Effector memory CD8-positive, alpha-beta T cell (primary cell): ENCODE measurements at regions not wholly inside any gene's neighbourhood (a gene's known extent, or its start where the extent isn't known, plus 50 kb on each side); places are given as distances from the start of the nearest gene placed in this dataset.

ENCODE experiments used
- ATAC-seq: fragments of 150-1000 bp; cut with Tn5 transposase; replicated peaks from 2 replicates; pipeline ENCODE4 v1.10.0; 2021; ENCODE audit warnings: mild to moderate bottlenecking, moderate library complexity
- DNase-seq, 3 experiments: peaks; one replicate each; pipeline ENCODE4 v3.0.0; 2021
- H3K27ac Mint-ChIP-seq, 2 donors: one replicate each; pipeline ENCODE4 v1.8.0; 2022; ENCODE audit warnings: mild to moderate bottlenecking in 2 of 2, mixed read lengths in 2 of 2, moderate library complexity in 2 of 2
- H3K27me3 Mint-ChIP-seq, 2 donors: one replicate each; pipeline ENCODE4 v1.8.0; 2022; ENCODE audit warnings: mixed read lengths in 2 of 2
- H3K36me3 Mint-ChIP-seq: one replicate; pipeline ENCODE4 v1.8.0; 2022; ENCODE audit warnings: mild to moderate bottlenecking, moderate library complexity, mixed read lengths; ENCODE audit not compliant: insufficient read depth
- H3K4me1 Mint-ChIP-seq, 2 donors: one replicate each; pipeline ENCODE4 v1.8.0; 2022; ENCODE audit warnings: low read depth in 2 of 2, mixed read lengths in 2 of 2
- H3K4me3 Mint-ChIP-seq, 2 donors: one replicate each; pipeline ENCODE4 v1.8.0; 2022; ENCODE audit warnings: mild to moderate bottlenecking in 2 of 2, mixed read lengths in 2 of 2, moderate library complexity in 2 of 2
- H3K9me3 Mint-ChIP-seq, 2 donors: one replicate each; pipeline ENCODE4 v1.8.0; 2022; ENCODE audit warnings: mixed read lengths in 2 of 2

- Mint-ChIP-seq H3K27ac (no peak overlapping the region), H3K36me3 (no peaks in the 10 kb centered on the region), H3K4me1 (peaks cover 0 to 6% of the 10 kb centered on the region in 2 donors), H3K27me3 (peaks cover 19 to 84% of the 10 kb centered on the region in 2 donors), H3K9me3 (no peaks in the 10 kb centered on the region), H3K4me3 (no peak overlapping the region)
- DNase-seq (no peak), ATAC-seq (no peak)
These were observed 52.0 kb upstream of the GATA5 start for GRCh38 chr20:62527781-62528180.

DNA sequence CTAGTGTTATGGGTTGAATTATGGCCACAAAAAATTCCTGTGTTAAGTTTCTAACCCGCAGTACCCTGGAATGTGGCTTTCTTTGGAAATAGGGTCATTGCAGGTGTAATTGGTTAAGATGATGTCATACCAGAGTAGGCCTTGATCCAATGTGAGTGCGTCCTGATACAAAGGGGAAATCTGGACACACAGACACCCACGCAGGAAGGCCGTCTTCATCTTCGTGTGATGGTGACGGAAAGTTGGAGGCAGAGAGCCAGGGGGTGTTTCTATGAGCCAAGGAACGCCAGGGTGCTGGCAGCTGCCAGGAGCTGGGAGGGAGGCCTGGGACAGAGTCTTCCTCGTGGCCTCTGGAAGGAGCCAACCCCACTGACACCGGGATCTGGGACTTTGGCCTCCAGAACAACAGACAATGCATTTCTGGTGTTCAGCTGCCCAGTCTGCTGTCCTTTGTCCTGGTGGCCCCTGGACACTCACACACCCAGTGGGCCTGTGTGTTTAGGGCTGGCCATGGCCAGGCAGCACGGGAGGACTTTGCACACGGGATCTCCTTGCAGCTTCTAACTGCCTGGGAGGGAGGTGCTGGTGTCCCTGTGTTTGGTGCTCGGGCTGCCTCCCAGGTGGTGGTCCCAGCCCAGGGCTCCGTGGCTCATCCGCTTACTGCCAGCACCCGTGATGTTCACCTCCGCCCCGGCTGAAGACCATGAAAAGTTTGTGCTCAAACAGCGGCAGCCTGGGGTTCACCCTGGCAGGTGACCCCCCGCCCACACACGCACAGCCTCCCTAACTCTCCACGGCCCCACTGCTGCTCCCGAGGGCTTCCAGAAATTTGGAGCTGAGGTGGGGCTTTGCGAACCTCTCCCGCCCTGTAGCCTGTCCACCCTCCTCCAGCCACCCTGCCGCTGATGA is 53.4 kb upstream of the GATA5 start:
- Mint-ChIP-seq H3K4me3 (no peak overlapping the region), H3K27me3 (peaks cover 19 to 80% of the 10 kb centered on the region in 2 donors)
- ATAC-seq = no peak

DNA sequence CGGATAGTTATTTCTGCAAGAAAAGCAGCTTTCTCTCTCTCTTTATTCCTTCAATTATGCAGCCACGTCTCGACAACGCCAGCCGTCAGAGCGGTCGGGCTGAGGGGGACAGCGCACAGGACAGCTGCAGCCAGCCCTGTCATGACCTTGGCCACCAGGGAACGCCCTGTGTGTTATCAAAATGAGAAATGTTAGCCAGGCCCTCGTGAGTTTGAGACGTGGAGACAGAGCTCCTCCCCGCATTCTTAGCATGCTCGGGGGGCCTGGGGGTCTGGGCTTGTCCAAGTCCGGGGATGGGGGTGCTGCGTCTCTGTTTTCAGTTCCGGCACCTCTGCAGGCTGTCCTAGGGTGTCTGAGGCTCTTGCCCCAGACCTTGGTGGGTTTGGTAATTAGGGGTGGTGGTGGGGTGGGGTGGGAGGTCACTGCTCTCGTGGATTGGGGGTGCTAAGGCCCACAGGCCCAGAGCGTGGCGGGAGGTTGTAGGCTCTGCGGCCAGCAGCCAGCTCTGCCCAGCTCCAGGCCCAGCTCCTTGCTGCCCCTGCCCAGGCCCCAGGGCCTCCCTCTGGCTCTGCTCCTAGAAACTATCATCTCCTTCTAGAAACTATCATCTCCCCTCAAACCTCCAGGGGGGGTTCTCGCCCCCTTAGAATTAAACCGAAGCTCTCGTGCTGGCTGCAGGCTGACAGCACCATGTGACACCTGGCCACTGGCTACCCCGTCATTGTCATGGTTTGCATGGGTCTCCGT is 54.3 kb upstream of the GATA5 start:
- H3K27me3 Mint-ChIP-seq = peaks cover 19 to 80% of the 10 kb centered on the region in 2 donors
- H3K27ac Mint-ChIP-seq = no peak overlapping the region
- DNase-seq (no peak), ATAC-seq (no peak)
- no peaks in the 10 kb centered on the region for H3K36me3 Mint-ChIP-seq
- no peaks in the 10 kb centered on the region for H3K9me3 Mint-ChIP-seq
- H3K4me1 Mint-ChIP-seq = no peaks in the 10 kb centered on the region
- H3K4me3 Mint-ChIP-seq = no peak overlapping the region

More for the DNA sequence above, 53.4 kb upstream of the GATA5 start:
- DNase-seq = no peak
- Mint-ChIP-seq H3K36me3 (no peaks in the 10 kb centered on the region), H3K4me1 (no peaks in the 10 kb centered on the region), H3K9me3 (no peaks in the 10 kb centered on the region), H3K27ac (no peak overlapping the region)

- Mint-ChIP-seq H3K27ac (no peak overlapping the region), H3K36me3 (no peaks in the 10 kb centered on the region)
These were observed 54.8 kb upstream of the GATA5 start for GRCh38 chr20:62530643-62531032.

DNA sequence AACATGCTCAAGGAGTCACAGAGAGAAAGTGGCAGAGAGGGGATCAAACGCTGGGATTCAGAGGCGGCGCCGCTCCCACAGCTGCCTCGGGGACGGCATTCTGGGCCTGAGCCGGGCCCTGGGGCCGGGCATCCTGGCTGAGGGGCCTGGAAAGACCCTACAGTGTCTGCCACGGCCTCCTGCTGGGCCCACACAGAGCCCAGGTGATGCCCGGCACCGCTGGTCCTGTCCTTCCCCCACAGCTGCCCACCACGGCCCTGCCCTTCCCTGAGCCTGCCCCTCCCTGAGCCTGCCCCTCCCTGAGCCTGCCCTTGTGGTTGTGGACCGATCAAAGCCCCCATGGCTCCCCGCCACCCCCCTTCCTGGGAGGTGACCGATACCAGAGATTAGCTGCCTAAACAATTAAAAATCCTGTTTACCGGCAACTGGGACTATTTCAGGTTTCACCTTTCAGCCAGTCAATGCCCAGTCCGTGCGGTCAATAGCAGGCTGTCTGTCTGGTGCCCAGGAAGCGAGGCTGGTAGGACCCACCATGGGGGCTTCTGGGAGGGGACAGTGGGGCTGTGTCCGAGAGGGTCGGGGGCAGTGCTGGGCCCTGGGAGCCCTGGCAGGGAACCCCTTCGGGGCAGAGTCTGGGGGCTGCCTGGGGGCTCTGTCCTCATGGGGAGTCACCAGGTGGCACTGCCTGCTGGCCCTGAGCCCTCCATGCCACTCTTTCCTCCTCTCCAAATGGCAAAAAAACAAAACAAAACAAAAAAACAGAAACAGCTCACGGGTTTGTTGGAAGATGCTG is 55.4 kb upstream of the GATA5 start:
- H3K27ac Mint-ChIP-seq = no peak overlapping the region
- H3K9me3 Mint-ChIP-seq = no peaks in the 10 kb centered on the region
- H3K36me3 Mint-ChIP-seq = no peaks in the 10 kb centered on the region
- DNase-seq = no peak
- no peak for ATAC-seq
- no peak overlapping the region for H3K4me3 Mint-ChIP-seq
- no peaks in the 10 kb centered on the region for H3K4me1 Mint-ChIP-seq
- H3K27me3 Mint-ChIP-seq = peaks cover 19 to 68% of the 10 kb centered on the region in 2 donors

More at GRCh38 chr20:62530643-62531032, 54.8 kb upstream of the GATA5 start:
- no peak overlapping the region for H3K4me3 Mint-ChIP-seq
- no peaks in the 10 kb centered on the region for H3K9me3 Mint-ChIP-seq
- DNase-seq (no peak), ATAC-seq (no peak)
- peaks cover 19 to 74% of the 10 kb centered on the region in 2 donors for H3K27me3 Mint-ChIP-seq
- H3K4me1 Mint-ChIP-seq = no peaks in the 10 kb centered on the region

GRCh38 chr20:62532921-62533320 is 57.1 kb upstream of the GATA5 start:
- peaks cover 19 to 55% of the 10 kb centered on the region in 2 donors for H3K27me3 Mint-ChIP-seq
- no peak overlapping the region for H3K27ac Mint-ChIP-seq
- H3K4me3 Mint-ChIP-seq = no peak overlapping the region
- ATAC-seq (no peak), DNase-seq (no peak)
- no peaks in the 10 kb centered on the region for H3K36me3 Mint-ChIP-seq
- H3K4me1 Mint-ChIP-seq = no peaks in the 10 kb centered on the region
- no peaks in the 10 kb centered on the region for H3K9me3 Mint-ChIP-seq

DNA sequence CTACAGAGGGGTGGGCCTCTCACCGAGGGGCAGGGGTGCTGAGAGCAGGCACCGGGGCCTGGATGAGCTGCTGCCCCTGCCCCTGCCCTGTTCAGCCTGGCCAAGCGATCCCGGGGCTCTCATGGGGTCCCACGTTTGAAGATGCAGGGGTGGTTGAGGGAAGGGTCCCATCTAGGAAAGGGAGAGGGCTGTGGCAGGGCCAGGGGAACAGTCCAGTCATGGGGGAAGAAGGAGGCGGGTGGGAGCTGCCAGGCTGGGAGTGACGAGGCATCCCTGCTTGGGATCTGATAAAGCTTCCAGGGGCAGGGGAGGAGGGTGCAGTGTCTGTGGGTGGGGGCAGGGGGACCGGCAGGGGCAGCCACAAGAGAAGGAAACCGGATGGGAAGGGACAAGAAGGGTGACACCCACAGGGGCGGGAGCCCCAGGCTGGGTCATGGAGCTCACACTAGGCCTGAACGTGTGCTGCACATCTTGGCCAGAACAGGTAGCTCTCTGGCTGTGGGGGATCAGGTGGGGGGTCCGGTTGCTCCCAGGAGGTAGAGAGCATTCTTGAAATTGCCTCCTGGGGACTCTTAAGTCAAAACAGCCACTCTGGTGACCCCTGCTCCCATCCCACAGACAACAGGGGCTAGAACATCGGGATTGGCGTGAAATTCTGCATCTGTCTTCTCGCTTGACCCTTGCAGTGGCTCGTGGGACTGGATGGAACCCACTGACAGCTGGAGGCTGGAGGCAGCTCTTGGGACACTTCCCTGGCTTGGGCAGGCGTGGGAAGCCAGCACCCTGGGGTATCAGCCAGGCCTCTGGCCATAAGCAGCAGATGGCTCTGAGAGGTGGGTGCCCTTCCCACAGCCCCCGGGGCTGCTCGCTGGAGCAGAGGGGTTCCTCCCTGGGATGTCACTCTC is 58.0 kb upstream of the GATA5 start:
- Mint-ChIP-seq H3K4me1 (no peaks in the 10 kb centered on the region), H3K27me3 (peaks cover 13 to 50% of the 10 kb centered on the region in 2 donors), H3K9me3 (no peaks in the 10 kb centered on the region), H3K36me3 (no peaks in the 10 kb centered on the region), H3K4me3 (no peak overlapping the region), H3K27ac (peak overlapping the region in 1 of 2 donors; percentile 59)
- DNase-seq (no peak), ATAC-seq (no peak)

DNA sequence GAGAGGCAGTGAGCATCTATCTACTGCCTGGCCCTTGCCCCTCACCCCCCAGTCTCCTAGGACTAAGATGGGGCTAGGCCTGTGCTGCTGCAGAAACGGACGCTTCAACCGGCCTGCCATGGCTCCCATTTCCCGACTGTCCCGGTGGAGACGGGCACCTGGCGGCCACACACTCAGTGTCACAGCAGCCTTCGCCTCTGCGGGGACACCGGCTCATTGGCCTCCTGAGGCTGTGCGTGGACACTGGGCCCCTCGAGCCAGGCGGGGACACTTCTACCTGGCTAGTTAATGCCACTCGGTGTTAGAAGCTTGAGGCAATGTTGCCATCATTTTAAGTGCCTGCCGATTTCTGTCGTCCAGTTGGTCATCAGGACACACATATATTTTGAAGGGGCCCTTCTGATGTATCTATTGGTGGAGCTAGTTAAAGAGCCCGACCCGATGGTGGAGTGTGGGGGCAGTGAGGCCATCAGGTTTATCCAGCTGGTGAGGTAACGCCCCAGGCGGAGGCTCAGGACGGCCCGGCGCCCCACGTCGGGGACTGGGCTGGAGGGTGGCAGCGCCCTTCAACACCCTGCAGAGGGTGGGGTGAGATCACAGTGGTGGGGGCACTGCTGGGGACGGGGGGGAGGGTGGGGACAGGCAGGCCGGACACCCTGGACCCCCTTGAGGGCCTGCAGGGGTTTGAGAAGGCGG is 58.9 kb upstream of the GATA5 start:
- Mint-ChIP-seq H3K4me3 (no peak overlapping the region), H3K4me1 (no peaks in the 10 kb centered on the region), H3K9me3 (no peaks in the 10 kb centered on the region), H3K27me3 (peaks cover 10 to 44% of the 10 kb centered on the region in 2 donors), H3K36me3 (no peaks in the 10 kb centered on the region), H3K27ac (peak overlapping the region in 1 of 2 donors; percentile 59)
- DNase-seq (no peak), ATAC-seq (no peak)

DNA sequence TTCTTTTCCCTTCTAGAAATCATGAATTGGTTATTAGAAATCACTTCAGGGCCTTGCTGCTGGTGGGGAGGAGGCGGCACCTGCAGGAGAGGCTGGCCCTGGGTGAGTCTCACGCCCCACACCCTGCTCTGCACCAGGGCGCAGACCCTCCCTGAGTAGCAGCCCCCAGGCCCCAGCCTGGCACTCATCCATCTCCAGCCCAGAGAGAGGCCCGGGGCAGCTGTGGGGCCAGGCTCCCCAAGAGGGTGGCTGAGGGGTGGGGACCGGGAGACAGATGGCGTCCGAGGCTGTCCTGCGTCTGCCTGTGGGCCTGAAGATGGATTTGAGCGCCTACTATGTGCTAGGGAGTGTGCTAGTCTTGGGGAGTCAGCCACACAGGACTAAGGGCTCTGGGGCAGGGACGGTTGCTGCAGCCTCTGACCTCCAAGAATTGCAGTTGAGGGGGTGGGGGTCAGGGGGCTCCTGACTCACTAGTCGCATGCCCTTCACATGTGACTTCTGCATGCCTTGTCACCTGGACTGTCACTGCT is 59.6 kb upstream of the GATA5 start:
- no peak overlapping the region for H3K4me3 Mint-ChIP-seq
- H3K27ac Mint-ChIP-seq = no peak overlapping the region
- H3K4me1 Mint-ChIP-seq = no peaks in the 10 kb centered on the region
- H3K27me3 Mint-ChIP-seq = peaks cover 5 to 37% of the 10 kb centered on the region in 2 donors
- H3K36me3 Mint-ChIP-seq = no peaks in the 10 kb centered on the region
- DNase-seq = no peak
- no peaks in the 10 kb centered on the region for H3K9me3 Mint-ChIP-seq
- ATAC-seq = no peak

DNA sequence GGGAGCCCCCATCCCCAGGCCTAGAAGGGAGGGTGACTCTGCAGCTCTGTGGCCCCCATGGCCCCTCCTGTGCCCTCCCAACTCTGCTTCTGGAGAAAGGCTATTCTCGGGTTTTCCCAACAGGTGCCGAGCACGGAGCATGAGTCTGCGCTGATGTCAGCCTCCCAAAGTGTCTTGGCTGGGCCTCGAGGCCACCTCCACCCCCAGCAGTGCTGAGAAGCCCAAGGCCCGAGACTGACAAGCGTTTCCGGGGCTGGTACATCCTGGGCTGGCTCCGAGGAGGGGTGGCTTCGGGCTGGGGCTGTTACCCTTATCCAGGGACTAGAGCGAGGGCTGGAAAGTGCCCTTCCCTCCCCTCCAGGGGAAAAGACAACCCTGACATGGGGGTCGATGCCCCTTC is 60.2 kb upstream of the GATA5 start:
- DNase-seq = no peak
- Mint-ChIP-seq H3K27ac (no peak overlapping the region), H3K4me1 (no peaks in the 10 kb centered on the region), H3K36me3 (no peaks in the 10 kb centered on the region), H3K4me3 (no peak overlapping the region), H3K9me3 (no peaks in the 10 kb centered on the region), H3K27me3 (peaks cover 1 to 34% of the 10 kb centered on the region in 2 donors)
- ATAC-seq = no peak

- Mint-ChIP-seq H3K9me3 (no peaks in the 10 kb centered on the region), H3K4me3 (no peak overlapping the region), H3K27me3 (peaks cover 5 to 35% of the 10 kb centered on the region in 2 donors), H3K4me1 (no peaks in the 10 kb centered on the region), H3K36me3 (no peaks in the 10 kb centered on the region), H3K27ac (no peak overlapping the region)
- ATAC-seq (no peak), DNase-seq (no peak)
These were observed 61.1 kb upstream of the GATA5 start for GRCh38 chr20:62536871-62537401.
